DMS153 treated with DMSO at 0.1 percent for 48 hours (cell line): ENCODE measurements at regions not wholly inside any gene's neighbourhood (a gene's known extent, or its start where the extent isn't known, plus 50 kb on each side); places are given as distances from the start of the nearest gene placed in this dataset.
A peak's percentile ranks its signal among the peaks of the same experiment; 100 is the strongest.

ENCODE experiments used
- DNase-seq: peaks from one replicate; lab custom pipeline; 2025; ENCODE audit not compliant: unreplicated experiment; lab: John Stamatoyannopoulos, UW

- DNase-seq, result no peak
These were observed 145.9 kb downstream of the CARTPT start for GRCh38 chr5:71864730-71865601.

GRCh38 chr5:71865665-71866320, 146.7 kb downstream of the CARTPT start:
- no peak for DNase-seq

GRCh38 chr5:71872311-71872864, 153.3 kb downstream of the CARTPT start:
- no peak for DNase-seq

GRCh38 chr5:71873191-71873591, 154.1 kb downstream of the CARTPT start:
- DNase-seq, result peak; percentile 2

GRCh38 chr5:71874521-71874920, 155.4 kb downstream of the CARTPT start:
- no peak for DNase-seq

- DNase-seq, result no peak
These were observed 158.4 kb downstream of the CARTPT start for GRCh38 chr5:71877511-71877910.

- DNase-seq, result no peak
These were observed 161.5 kb downstream of the CARTPT start for GRCh38 chr5:71880536-71880935.

- DNase-seq, result no peak
These were observed 164.0 kb downstream of the CARTPT start for GRCh38 chr5:71882826-71883741.

- no peak for DNase-seq
These were observed 164.6 kb downstream of the CARTPT start for GRCh38 chr5:71883742-71884103.

GRCh38 chr5:71884926-71885325, 165.9 kb downstream of the CARTPT start:
- DNase-seq, result no peak

GRCh38 chr5:71886406-71886805, 167.3 kb downstream of the CARTPT start:
- no peak for DNase-seq

- DNase-seq, result peak; percentile 39
These were observed 168.6 kb downstream of the CARTPT start for GRCh38 chr5:71887680-71888079.

GRCh38 chr5:71891406-71891805, 172.3 kb downstream of the CARTPT start:
- no peak for DNase-seq

GRCh38 chr5:71891856-71892255, 172.8 kb downstream of the CARTPT start:
- DNase-seq, result no peak

GRCh38 chr5:71892641-71893365, 173.7 kb downstream of the CARTPT start:
- no peak for DNase-seq

GRCh38 chr5:71893451-71893850, 174.4 kb downstream of the CARTPT start:
- DNase-seq, result no peak

GRCh38 chr5:71894091-71894490, 175.0 kb downstream of the CARTPT start:
- DNase-seq, result no peak

- DNase-seq, result no peak
These were observed 176.5 kb downstream of the CARTPT start for GRCh38 chr5:71895546-71895945.

- no peak for DNase-seq
These were observed 180.8 kb downstream of the CARTPT start for GRCh38 chr5:71899865-71900342.

GRCh38 chr5:71903808-71904207, 184.7 kb downstream of the CARTPT start:
- DNase-seq, result no peak
